ENCODE measurements at regions not wholly inside any gene's neighbourhood (a gene's known extent, or its start where the extent isn't known, plus 50 kb on each side); places are given as distances from the start of the nearest gene placed in this dataset.
"Not testable (repeated sequence)": the region's sequence is repeated elsewhere in the genome, so short reads cannot be mapped to it uniquely, and the experiment has no call there.

GRCh38 chrX:35221391-35221790, 278.8 kb downstream of the FAM47B start:
- not testable (repeated sequence) for H3K4me3 ChIP-seq, H3K9me3 ChIP-seq, H3K27ac ChIP-seq, H3K27me3 ChIP-seq, DNase-seq, H3K4me1 ChIP-seq, H3K36me3 ChIP-seq

GRCh38 chrX:35244088-35244741, 301.6 kb downstream of the FAM47B start:
- Histone ChIP-seq H3K36me3 (no peaks in the 10 kb centered on the region), H3K27me3 (no peaks in the 10 kb centered on the region), H3K4me1 (no peaks in the 10 kb centered on the region), H3K4me3 (no peak overlapping the region), H3K9me3 (no peaks in the 10 kb centered on the region), H3K27ac (no peak overlapping the region)
- no peak for DNase-seq
- no peak for TF ChIP-seq POLR2A (IDR thresholded peaks at IDR 0.05)
- TF ChIP-seq CTCF (IDR thresholded peaks at IDR 0.05), result no peak

- Histone ChIP-seq H3K9me3 (no peaks in the 10 kb centered on the region), H3K27me3 (no peaks in the 10 kb centered on the region), H3K27ac (no peak overlapping the region), H3K4me3 (no peak overlapping the region), H3K36me3 (no peaks in the 10 kb centered on the region), H3K4me1 (no peaks in the 10 kb centered on the region)
- TF ChIP-seq CTCF (IDR thresholded peaks at IDR 0.05) (no peak), POLR2A (IDR thresholded peaks at IDR 0.05) (no peak)
- DNase-seq, result no peak
Observed at GRCh38 chrX:35244796-35245508, 302.4 kb downstream of the FAM47B start.

- Histone ChIP-seq H3K9me3 (no peaks in the 10 kb centered on the region), H3K27me3 (no peaks in the 10 kb centered on the region), H3K4me3 (no peak overlapping the region), H3K36me3 (no peaks in the 10 kb centered on the region), H3K27ac (no peak overlapping the region), H3K4me1 (no peaks in the 10 kb centered on the region)
- no peak for TF ChIP-seq POLR2A (IDR thresholded peaks at IDR 0.05)
- no peak for DNase-seq
Observed at GRCh38 chrX:35251226-35251625, 308.6 kb downstream of the FAM47B start.

- no peak for DNase-seq
- no peak for TF ChIP-seq POLR2A (IDR thresholded peaks at IDR 0.05)
- no peak for TF ChIP-seq CTCF (IDR thresholded peaks at IDR 0.05)
- no peaks in the 10 kb centered on the region for H3K27me3 ChIP-seq
- H3K4me3 ChIP-seq, result no peak overlapping the region
- no peaks in the 10 kb centered on the region for H3K36me3 ChIP-seq
- H3K27ac ChIP-seq, result no peak overlapping the region
- H3K9me3 ChIP-seq, result no peaks in the 10 kb centered on the region
- H3K4me1 ChIP-seq, result no peaks in the 10 kb centered on the region
Observed at GRCh38 chrX:35276115-35276514, 333.5 kb downstream of the FAM47B start.

- no peak for DNase-seq
- Histone ChIP-seq H3K4me3 (no peak overlapping the region), H3K27ac (no peak overlapping the region), H3K36me3 (no peaks in the 10 kb centered on the region), H3K9me3 (no peaks in the 10 kb centered on the region), H3K27me3 (no peaks in the 10 kb centered on the region), H3K4me1 (no peaks in the 10 kb centered on the region)
- TF ChIP-seq CTCF (IDR thresholded peaks at IDR 0.05), result no peak
- no peak for TF ChIP-seq POLR2A (IDR thresholded peaks at IDR 0.05)
Observed at GRCh38 chrX:35285289-35285962, 342.8 kb downstream of the FAM47B start.

All from Peyer's patch (tissue), 4 donors.